GM19467 (cell line): ENCODE measurements at regions not wholly inside any gene's neighbourhood (a gene's known extent, or its start where the extent isn't known, plus 50 kb on each side); places are given as distances from the start of the nearest gene placed in this dataset.
"Not testable (repeated sequence)": the region's sequence is repeated elsewhere in the genome, so short reads cannot be mapped to it uniquely, and the experiment has no call there.

Experiments
- ATAC-seq: cut with Tn5 transposase; IDR thresholded peaks from one replicate; pipeline ENCODE4 v1.9.1; 2021; ENCODE audit warnings: mild to moderate bottlenecking, moderate library complexity; ENCODE audit not compliant: unreplicated experiment

DNA sequence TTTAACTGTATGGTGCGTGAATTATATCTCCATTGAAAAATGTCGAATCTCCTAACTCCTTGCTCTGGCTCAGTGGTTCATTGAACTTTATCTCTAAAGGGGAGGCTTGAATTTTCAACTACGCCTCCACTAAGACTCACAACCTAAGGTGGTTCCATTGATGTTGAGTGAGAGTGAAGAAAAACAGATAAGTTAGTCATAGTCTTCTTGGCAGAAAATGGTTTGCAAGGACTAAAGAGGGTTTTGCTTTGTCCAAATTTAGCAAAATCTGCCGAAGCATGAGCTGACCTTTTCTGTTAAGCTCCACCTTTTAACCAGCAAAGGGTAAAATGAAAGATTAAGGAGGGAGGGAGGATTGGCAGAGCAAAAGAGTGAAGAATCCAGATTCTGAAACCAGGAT lies 290.2 kb upstream of the SPTLC3 start:
- no peak for ATAC-seq

DNA sequence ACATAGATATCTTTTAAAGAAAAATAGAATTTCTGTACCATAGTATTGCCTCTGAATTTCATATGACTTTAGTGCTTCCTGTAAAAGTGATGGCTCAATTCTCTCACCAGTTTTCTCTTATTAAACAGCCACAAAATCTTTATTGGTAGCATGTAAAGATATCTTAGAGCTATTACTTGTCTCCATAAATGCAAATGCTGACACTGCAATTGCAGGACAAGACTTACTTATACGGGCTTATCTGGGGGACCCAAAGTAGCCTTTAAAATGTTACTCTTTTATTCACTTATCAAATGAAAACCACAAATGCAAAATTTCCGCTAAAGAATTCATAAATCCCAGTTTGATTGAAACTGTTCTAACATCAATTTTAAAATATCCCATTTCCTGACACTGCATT lies 287.1 kb upstream of the SPTLC3 start:
- no peak for ATAC-seq

DNA sequence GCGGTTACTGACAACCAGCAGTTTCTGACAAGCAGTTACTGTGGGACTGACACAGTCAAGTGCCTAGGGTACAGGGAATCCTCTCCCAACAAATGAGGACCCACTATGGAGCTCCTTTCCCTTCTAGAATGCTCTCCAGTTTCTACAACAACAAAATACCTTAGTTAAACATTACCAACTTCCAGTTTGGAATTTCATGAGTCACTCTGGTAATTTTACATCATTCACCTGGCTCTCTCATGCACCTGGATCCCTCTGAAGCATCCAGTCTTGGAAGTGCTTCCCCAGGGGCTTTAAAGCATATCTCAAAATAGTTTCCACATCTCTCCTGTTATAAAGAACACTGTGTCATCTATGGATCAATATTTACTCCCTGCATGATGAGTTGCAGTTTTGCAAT lies 286.7 kb upstream of the SPTLC3 start:
- ATAC-seq, result no peak

DNA sequence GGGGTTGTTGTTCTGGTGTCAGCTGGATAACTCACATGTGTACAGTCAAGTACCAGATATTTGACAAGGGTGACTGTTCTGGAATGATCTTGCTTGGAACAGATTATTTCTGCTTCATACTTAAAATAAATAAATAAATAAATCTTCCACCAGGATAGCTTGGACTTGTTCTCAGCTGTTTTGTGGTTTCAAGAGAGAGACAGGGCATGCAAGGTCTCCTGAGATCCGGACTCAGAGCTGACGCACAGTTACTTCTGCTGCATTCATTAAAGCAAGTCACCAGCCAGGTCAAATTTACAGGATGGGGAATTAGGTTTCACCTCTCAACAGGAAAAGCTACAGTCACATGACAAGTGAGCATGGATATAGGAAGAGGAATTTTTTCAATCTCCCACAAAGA lies 285.0 kb upstream of the SPTLC3 start:
- no peak for ATAC-seq

DNA sequence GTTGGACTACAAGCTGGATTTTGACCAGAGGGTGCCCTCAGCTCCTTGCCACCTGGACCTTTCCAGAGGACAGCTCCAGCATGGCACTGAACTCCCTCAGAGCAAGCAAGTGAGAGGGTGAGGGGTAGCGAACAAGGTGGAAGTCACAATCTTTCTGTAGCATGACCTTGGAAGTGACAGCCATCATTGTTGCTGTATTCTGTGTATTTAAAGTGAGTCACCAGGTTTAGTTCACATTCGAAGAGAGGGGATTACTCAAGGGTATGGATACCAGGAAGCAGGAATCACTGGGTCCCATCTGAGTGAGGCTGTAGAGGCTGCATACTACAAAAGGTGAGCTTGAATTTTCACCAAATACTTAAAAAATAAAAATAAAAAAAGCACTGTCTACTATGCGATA lies 280.0 kb upstream of the SPTLC3 start:
- ATAC-seq, result no peak

DNA sequence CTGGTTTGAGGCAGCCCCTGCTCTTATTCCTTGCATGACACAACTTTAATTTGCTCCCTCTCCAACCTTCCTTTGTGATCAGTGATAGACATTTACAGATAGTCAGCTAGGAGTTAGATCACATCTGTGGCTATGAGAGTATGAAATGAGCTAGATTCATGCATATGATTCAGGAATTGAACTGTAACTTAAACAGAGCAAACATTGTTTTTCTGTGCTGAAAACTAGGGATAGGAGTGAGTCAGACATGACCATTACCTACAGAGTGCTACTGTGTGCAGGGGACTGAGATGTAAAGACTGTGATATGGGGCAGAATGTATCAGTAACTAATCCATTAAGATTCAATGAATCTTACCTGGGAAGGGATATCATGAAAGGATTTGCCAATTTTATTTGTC lies 279.4 kb upstream of the SPTLC3 start:
- ATAC-seq, result no peak

DNA sequence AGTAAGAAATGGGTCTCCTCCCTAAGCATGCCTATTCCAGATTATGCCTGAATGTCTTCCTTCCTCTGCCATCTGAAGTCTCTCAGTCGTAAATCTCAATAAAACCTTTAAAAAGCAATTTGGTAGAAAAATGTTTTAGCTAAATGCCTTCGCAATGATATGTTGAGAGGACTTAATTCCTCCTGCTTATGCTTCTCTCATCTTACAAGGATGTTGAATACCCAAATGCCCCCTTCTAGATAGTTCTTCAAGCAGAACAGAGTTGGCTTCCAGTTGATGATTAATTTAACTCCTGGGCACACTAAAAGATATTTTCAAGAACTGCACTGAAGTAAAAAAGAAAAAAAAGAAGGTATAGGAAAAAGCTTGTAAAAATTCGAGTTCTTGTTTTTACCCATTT lies 275.0 kb upstream of the SPTLC3 start:
- ATAC-seq, result no peak

DNA sequence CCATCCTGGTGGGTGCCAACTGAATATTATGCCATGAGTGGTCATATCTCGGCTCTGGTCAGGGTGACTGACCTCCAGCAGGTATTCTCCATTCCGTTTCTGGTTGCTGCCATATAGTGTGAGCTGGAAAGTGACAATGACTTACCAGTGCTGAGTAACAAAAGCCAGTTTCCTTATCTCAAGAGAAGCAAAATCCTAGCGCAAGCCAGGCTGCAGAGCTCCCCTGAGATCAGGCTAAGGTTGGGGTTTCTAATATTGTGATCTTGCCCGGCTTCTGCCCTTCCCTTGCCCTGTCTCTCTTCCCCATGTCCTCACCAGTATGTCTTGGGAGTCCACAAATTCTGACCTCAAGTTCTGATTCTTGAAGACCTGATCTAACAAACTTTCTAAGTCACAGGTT lies 271.3 kb upstream of the SPTLC3 start:
- no peak for ATAC-seq

DNA sequence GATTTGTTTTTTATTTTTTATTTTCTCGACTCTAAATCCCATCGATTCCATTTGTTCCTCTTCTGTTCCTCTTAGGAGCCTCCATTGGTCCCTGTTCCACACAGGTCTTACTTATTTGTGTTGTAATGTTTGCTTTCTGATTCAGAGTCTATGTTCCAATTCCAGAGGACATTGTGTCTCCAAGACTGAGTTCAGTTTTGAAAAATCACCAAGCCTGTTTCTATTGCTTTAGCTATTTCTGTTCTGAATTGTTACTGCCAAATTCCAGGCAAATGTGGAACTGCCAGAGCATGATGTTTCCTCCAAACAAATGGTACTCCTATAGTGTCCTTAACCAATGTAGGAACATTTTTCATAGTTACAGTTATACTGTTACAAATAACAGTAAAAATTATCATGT lies 270.9 kb upstream of the SPTLC3 start:
- no peak for ATAC-seq

DNA sequence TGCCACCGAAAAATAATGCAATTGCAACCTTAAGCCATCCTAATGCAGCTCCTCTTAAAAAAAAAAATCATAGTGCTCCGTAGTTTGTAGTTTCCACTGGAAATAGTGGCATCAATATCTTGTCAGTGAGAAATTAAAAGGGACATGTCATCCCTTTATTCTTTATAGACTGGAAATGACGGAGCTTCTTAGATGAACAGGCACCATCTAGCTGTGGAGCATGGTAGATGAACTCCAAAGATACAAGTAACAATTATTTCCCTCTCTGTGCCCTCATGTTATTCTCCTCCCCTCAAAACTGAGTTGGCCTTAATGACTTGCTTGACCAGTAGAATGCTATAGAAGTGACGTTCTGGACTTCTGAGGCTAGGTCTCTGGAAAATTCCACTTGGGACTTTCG lies 268.1 kb upstream of the SPTLC3 start:
- no peak for ATAC-seq

DNA sequence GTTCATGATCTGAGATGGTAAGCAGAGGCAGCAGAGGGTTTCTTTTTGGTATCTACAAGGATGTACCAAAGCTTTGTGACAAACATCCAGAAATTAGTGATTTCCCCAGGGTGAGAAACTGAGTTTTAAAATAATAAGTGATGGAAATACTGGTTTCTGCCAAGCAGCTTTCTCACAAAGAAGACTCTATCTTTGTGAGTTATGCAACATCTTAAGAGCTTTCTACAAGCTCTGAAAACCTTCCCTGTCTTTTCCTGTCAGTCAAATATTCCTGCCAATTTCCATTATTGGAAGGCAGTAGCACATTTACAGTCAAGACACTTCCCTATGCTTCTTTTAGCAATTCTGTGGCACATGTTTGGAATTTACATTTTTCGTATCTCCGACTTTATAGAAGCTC lies 264.7 kb upstream of the SPTLC3 start:
- no peak for ATAC-seq

DNA sequence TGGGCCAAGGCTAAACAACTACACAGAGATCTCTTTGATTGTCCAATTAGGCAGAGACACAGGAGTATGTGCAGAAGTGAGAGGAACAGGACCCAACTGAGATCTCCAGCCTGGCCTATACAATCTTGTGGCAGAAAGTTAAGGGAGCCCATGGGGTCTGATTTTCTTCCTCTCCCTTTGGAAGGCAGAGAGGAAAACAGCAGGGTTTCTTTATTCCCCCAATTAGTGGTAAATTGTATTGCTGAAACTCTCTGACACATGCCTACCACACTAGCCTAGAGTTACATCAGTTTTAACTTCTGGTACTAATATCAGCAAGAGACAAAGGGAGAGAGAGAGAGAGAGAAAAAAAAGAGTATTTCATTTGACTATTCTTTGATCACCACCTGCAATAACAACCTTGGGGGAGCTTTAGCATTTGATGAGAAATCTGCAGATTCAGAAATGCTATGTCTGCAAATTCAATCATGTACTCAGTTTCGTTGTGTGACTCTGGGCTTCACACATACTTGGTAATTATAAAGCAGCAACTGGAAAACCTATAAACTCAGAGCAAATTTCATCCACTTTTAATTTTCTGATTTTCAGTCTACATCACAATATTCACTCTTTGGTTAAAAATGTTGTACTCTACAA lies 260.3 kb upstream of the SPTLC3 start:
- ATAC-seq, result no peak

DNA sequence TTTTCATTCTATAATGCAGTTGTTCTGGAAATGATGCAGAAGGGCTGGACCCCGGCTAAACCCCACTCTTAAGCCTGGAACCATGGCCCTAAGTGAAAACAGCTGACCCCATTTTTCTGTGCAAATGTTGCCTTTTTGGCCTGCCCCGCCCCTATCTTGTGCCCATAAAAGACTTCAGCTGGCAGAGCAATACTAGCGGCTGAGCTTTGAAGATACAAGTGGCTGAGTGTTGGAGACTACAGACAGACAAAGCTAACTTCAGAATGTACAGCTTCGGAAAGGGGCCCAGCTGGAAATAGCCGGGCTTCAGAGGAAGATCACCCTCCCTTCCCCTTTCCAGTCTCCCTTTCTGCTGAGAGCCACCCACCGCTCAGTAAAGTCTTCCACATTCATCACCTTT lies 258.6 kb upstream of the SPTLC3 start:
- ATAC-seq, result no peak

DNA sequence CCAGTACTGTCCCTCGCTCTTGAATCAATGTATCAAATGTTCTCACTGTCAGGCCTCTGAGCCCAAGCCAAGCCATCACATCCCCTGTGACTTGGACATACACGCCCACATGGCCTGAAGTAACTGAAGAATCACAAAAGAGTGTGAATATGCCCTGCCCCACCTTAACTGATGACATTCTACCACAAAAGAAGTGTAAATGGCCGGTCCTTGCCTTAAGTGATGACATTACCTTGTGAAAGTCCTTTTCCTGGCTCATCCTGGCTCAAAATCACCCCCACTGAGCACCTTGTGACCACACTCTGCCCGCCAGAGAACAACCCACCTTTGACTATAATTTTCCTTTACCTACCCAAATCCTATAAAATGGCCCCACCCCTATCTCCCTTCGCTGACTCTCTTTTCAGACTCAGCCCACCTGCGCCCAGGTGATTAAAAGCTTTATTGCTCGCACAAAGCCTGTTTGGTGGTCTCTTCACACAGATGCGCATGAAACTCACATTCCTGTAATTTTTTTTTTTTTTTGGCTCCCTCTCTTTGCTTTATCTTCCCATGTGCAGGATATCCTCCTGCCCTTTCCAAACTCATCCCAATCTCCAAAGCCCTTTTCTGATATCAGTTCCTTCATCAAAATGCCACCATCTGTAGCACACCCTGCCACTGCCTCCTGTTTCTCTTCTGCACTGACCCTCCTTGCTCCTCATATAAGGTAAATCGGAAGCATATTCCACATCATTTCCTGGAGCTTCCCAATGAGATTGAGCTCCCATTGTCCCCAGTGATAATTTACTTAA lies 255.7 kb upstream of the SPTLC3 start:
- ATAC-seq, result not testable (repeated sequence)

DNA sequence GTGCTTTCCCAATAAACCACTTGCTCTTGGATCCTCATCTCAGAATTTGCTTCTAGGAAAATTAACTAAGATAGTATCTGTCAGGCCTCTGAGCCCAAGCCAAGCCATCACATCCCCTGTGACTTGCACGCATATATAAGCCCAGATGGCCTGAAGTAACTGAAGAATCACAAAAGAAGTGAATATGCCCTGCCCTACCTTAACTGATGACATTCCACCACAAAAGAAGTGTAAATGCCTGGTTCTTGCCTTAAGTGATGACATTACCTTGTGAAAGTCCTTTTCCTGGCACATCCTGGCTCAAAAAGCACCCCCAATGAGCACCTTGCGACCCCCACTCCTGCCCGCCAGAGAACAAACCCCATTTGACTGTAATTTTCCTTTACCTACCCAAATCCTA lies 255.0 kb upstream of the SPTLC3 start:
- ATAC-seq, result not testable (repeated sequence)

DNA sequence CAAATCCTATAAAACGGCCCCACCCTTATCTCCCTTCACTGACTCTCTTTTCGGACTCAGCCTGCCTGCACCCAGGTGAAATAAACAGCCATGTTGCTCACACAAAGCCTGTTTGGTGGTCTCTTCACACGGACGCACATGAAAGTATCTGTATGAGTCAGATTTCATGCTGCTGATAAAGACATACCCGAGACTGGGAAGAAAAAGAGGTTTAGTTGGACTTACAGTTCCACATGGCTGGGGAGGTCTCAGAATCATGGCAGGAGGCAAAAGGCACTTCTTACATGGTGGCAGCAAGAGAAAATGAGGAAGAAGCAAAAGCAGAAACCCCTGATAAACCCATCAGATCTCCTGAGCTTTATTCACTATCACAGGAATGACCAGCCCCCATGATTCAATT lies 249.3 kb upstream of the SPTLC3 start:
- not testable (repeated sequence) for ATAC-seq

DNA sequence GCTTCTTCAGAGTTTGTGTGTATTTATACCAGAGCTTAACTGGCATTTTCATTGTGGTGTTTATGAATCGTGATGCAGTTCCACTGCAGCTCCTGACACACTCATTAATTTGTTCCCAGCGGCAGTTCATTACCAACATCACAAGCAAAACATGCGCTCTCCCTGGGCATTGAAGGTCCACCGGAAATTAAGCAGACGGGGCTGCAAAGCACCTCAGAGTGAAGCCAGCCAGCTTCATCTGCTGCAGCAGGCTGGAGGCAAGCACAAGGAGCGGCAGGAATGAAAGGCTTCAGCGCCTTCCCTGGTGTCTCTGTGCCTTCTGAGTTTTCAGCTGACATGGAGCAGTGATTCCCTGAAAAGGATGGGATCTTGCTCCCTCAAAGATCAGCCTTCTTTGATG lies 246.0 kb upstream of the SPTLC3 start:
- no peak for ATAC-seq

DNA sequence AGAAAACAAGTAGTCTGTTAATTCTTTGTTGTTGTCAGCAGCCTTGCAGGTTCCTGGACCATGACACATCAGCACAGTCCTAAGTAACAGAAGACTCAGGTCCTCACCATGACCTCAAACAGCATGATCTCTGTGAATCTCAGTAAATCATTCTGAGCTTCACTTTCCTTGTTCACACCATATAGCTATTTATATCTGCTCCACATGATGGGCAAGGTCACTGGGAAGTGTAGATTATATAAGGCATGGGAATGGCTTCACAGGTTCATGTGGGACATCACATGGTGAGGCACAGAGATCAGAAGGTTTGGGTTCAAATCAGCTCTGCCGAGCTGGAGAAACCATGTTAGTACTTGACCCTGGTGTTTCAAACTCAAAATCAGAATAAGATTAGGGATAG lies 245.4 kb upstream of the SPTLC3 start:
- ATAC-seq, result no peak

DNA sequence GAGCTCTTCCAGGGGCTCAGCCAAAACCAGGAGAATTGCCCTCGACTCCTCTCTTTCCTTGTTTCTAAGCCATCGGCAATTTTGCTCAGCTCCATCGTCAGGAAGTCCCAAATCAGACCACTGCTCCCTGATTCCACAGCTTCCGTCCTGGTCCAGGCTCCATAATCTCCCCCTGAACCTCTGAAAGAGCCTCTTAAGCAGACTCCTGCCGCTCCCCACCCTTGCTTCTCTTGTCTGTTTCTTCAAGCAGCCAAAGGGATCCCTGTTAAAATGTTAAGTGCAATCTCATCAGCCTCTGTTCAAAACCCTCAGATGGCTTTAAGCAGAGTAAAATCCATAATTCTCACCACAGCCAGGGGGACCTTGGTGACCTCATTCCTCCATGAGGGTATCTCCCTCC lies 244.7 kb upstream of the SPTLC3 start:
- ATAC-seq, result no peak

DNA sequence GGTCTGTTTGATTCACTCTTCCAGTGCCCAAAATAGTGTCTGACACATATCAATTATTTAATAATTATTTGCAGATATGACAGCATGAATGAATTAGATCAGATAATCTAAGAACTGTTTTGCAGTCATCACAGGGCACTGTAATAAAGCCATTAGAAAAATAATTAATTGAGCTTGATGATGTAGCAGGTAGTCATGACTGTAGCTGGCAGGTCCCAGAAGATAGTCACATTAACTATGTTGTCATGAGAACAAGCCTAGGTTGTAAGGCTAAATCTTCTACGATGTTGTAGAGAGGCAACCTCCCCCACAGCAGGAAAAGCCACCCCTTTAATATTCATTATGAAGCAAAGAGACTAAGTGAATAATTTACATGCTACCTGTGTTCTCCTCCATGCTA lies 243.9 kb upstream of the SPTLC3 start:
- ATAC-seq, result no peak

DNA sequence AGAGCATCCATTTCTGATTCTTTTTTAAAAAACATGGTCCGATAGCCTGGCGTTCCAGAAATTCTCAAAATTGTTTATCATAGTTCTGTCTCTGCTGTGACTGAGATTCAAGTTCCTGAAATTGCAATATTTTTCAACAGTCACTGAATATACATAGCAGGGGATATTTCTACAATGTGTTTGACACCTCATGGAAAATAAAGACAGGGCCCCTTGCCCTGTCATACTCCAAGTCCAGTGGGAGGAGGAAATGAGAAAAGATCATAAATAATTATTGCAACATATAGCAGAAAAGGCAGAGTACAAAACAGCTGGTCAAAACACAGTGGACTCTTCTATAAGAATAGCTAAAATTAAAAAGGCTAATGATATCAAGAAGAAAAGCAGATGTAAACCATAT lies 234.8 kb upstream of the SPTLC3 start:
- no peak for ATAC-seq

DNA sequence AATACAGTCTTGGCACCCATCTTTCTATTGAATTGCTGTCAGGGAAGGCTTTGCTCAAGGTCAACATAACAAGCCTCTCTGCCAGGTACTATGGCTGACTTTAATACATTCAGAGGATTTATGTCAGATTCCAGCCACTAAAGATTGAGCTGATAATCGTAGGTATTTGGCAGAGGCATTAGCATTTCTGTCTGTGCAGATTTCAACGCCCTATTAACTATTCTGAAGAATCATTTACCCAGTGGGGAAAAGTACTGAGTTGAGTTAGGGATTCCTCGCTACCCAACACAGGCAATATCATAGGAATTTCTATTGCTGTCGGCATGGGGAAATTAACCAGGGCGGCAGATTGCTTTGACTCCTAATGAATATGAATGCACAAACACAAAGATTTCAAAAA lies 233.7 kb upstream of the SPTLC3 start:
- no peak for ATAC-seq

DNA sequence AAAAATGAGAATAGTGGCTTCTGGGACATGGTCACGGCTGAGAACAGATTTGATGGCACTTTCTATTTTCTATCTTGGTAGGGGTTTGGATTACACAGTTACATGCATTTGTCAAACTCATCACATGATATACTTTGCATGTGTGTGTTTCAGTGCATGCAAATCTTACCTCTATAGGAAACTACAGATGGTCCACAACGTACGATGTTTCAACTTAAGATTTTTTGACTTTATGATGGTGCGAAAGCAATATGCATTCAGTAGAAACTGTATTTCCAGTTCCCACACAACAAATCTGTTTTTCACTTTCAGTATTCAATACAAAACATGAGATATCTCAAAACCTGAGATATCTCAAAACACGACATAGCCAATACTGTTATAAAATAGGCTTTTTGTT lies 231.8 kb upstream of the SPTLC3 start:
- no peak for ATAC-seq
